Mesenchymal stem cell (in vitro differentiated cells and primary cell): ENCODE measurements at regions not wholly inside any gene's neighbourhood (a gene's known extent, or its start where the extent isn't known, plus 50 kb on each side); places are given as distances from the start of the nearest gene placed in this dataset.

Experiments used
- DNase-seq: peaks from one replicate; pipeline ENCODE4 v3.0.0-alpha.2; 2013
- H2AFZ ChIP-seq: one replicate; pipeline ENCODE4 v1.6.1; 2013; ENCODE audit warnings: low read depth, mild to moderate bottlenecking, control low read depth, inconsistent platforms, low read length, moderate library complexity
- H2AK5ac ChIP-seq: 2 replicates; pipeline ENCODE4 v1.6.1; 2013; ENCODE audit warnings: low read length, moderate library complexity, mild to moderate bottlenecking, inconsistent platforms; ENCODE audit not compliant: severe bottlenecking
- H2BK120ac ChIP-seq: one replicate; pipeline ENCODE4 v1.6.1; 2013; ENCODE audit warnings: low read depth, mild to moderate bottlenecking, inconsistent platforms, low read length, moderate library complexity
- H2BK12ac ChIP-seq, 2 experiments: one replicate each; pipeline ENCODE4 v1.6.1; 2013; ENCODE audit warnings: inconsistent platforms in 2 of 2, low read length in 2 of 2, mild to moderate bottlenecking in 2 of 2, moderate library complexity in 2 of 2, control low read depth in 1 of 2
- H2BK15ac ChIP-seq: one replicate; pipeline ENCODE4 v1.6.1; 2013; ENCODE audit warnings: mild to moderate bottlenecking, low read depth, inconsistent platforms; ENCODE audit not compliant: poor library complexity, severe bottlenecking
- H2BK5ac ChIP-seq: 2 replicates; pipeline ENCODE4 v1.6.1; 2013; ENCODE audit warnings: low read depth, mild to moderate bottlenecking, low read length, control low read depth, inconsistent platforms; ENCODE audit not compliant: poor library complexity, severe bottlenecking
- H3K14ac ChIP-seq, 2 experiments: one replicate each; pipeline ENCODE4 v1.6.1; 2013; ENCODE audit warnings: inconsistent platforms in 2 of 2, low read length in 2 of 2, control low read depth in 1 of 2, mild to moderate bottlenecking in 1 of 2, moderate library complexity in 1 of 2
- H3K18ac ChIP-seq, 2 experiments: one replicate each; pipeline ENCODE4 v1.6.1; 2013; ENCODE audit warnings: inconsistent platforms in 2 of 2, low read length in 2 of 2, control low read depth in 1 of 2, low read depth in 1 of 2, mild to moderate bottlenecking in 1 of 2
- H3K23ac ChIP-seq, 2 experiments: one replicate each; pipeline ENCODE4 v1.6.1; 2013; ENCODE audit warnings: inconsistent platforms in 2 of 2, low read length in 2 of 2, mild to moderate bottlenecking in 2 of 2, moderate library complexity in 2 of 2, control low read depth in 1 of 2
- H3K27ac ChIP-seq: 2 replicates; pipeline ENCODE4 v1.5.1; 2013; ENCODE audit warnings: mild to moderate bottlenecking, moderate library complexity, low read length, control low read depth, inconsistent platforms; ENCODE audit not compliant: poor library complexity, severe bottlenecking
- H3K27me3 ChIP-seq, 2 experiments: 2 replicates each; pipeline versions ENCODE4 v1.6.1 to v1.7.0; 2013; ENCODE audit warnings: low read length in 2 of 2, mild to moderate bottlenecking in 2 of 2, moderate library complexity in 2 of 2, control low read depth in 1 of 2, inconsistent platforms in 1 of 2; ENCODE audit not compliant: control insufficient read depth in 1 of 2, insufficient read depth in 1 of 2
- H3K36me3 ChIP-seq, 2 experiments: 2 replicates each; pipeline versions ENCODE4 v1.6.1 to v1.7.0; 2013; ENCODE audit warnings: low read length in 2 of 2, control low read depth in 1 of 2, inconsistent platforms in 1 of 2, low read depth in 1 of 2, mild to moderate bottlenecking in 1 of 2; ENCODE audit not compliant: insufficient read depth in 2 of 2, control insufficient read depth in 1 of 2
- H3K4ac ChIP-seq, 2 experiments: one replicate each; pipeline ENCODE4 v1.6.1; 2013; ENCODE audit warnings: inconsistent platforms in 2 of 2, low read length in 2 of 2, mild to moderate bottlenecking in 2 of 2, moderate library complexity in 2 of 2, control low read depth in 1 of 2, low read depth in 1 of 2
- H3K4me1 ChIP-seq: 2 replicates; pipeline ENCODE4 v1.6.1; 2013; ENCODE audit warnings: low read depth, low read length, control low read depth; ENCODE audit not compliant: control insufficient read depth, insufficient read depth
- H3K4me2 ChIP-seq: 2 replicates; pipeline ENCODE4 v1.6.1; 2013; ENCODE audit warnings: low read length, mild to moderate bottlenecking, inconsistent platforms; ENCODE audit not compliant: poor library complexity, severe bottlenecking
- H3K4me3 ChIP-seq, 2 experiments: 2 replicates each; pipeline versions ENCODE4 v1.5.1 to v1.7.0; 2013; ENCODE audit warnings: low read length in 2 of 2, mild to moderate bottlenecking in 2 of 2, control low read depth in 1 of 2, low read depth in 1 of 2; ENCODE audit not compliant: insufficient read depth in 1 of 2
- H3K79me1 ChIP-seq: replicated peaks from 2 replicates; pipeline ENCODE4 v1.6.1; 2013; ENCODE audit warnings: mild to moderate bottlenecking, control low read depth, low read length, inconsistent platforms; ENCODE audit not compliant: poor library complexity, severe bottlenecking
- H3K9ac ChIP-seq: 2 replicates; pipeline ENCODE4 v1.7.0; 2013; ENCODE audit warnings: mild to moderate bottlenecking, low read length, moderate library complexity
- H3K9me3 ChIP-seq: 2 replicates; pipeline ENCODE4 v1.7.0; 2013; ENCODE audit warnings: mild to moderate bottlenecking, low read length; ENCODE audit not compliant: control insufficient read depth
- H4K8ac ChIP-seq: one replicate; pipeline ENCODE4 v1.6.1; 2013; ENCODE audit warnings: inconsistent platforms, mild to moderate bottlenecking, low read length, moderate library complexity
- H4K91ac ChIP-seq: one replicate; pipeline ENCODE4 v1.6.1; 2013; ENCODE audit warnings: mild to moderate bottlenecking, low read length, inconsistent platforms
- WGBS: methylation state at CpG from one replicate; pipeline ENCODE4 v1.1.7; 2013; ENCODE audit warnings: mixed read lengths; 5-methylcytosine and 5-hydroxymethylcytosine counted together

DNA sequence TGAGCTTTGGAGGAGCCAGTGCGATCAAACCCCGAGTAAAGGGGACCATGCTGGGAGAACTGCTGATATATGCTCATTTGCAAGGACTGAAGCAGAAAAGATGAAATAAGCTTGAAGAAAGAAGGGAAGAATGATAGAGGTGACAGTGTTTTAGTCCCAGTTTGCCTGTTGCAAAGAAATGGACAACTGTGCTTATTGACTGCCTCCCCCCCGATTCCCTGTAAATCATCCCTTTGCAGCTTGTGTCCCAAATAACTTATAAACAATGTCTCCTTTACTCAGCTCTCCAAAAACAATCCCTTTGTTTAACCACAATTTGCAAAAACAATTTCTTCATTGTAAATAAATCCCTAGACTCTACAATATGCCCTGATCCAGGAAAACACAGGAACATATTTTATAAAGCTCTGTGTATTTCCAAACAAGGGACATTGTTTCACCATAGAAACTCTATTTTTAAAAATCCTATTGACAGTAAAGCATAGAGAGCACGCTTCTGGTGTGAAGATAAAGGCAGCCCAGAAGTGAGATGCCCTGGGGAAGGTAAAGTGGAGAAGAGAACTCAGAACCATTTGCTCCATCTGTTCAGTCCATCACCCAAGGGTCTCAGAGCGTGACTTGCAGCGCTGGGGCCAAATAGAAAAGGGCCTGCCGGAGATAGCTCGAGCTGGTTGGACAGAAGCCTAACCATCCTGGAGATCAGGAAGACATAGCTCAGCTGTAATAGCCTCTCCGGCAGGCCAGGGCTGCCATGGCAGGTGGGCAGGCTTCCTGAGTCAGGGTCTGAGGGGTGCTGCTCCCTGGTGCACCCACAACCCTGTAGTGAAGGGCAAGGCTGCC, 280.5 kb downstream of the WDR11 start:
- no peak overlapping the region for H3K4me2 ChIP-seq
- no peak overlapping the region for H4K91ac ChIP-seq
- H3K4me3 ChIP-seq = no peak overlapping the region
- no peak overlapping the region for H2AFZ ChIP-seq
- no peak overlapping the region for H4K8ac ChIP-seq
- DNase-seq = no peak
- H2BK5ac ChIP-seq = no peak overlapping the region
- H3K36me3 ChIP-seq = no peaks in the 10 kb centered on the region
- no peak overlapping the region for H3K23ac ChIP-seq
- WGBS = 84% methylated on average over 9 of the region's 9 CpGs
- no peaks in the 10 kb centered on the region for H3K27me3 ChIP-seq
- no peak overlapping the region for H3K18ac ChIP-seq
- H2AK5ac ChIP-seq = no peak overlapping the region
- no peaks in the 10 kb centered on the region for H3K79me1 ChIP-seq
- H2BK12ac ChIP-seq = no peak overlapping the region
- no peak overlapping the region for H3K4ac ChIP-seq
- H2BK120ac ChIP-seq = no peak overlapping the region
- no peak overlapping the region for H3K27ac ChIP-seq
- peaks cover 3% of the 10 kb centered on the region for H3K9me3 ChIP-seq
- H2BK15ac ChIP-seq = no peak overlapping the region
- H3K14ac ChIP-seq = no peak overlapping the region
- H3K4me1 ChIP-seq = no peaks in the 10 kb centered on the region
- H3K9ac ChIP-seq = no peak overlapping the region

DNA sequence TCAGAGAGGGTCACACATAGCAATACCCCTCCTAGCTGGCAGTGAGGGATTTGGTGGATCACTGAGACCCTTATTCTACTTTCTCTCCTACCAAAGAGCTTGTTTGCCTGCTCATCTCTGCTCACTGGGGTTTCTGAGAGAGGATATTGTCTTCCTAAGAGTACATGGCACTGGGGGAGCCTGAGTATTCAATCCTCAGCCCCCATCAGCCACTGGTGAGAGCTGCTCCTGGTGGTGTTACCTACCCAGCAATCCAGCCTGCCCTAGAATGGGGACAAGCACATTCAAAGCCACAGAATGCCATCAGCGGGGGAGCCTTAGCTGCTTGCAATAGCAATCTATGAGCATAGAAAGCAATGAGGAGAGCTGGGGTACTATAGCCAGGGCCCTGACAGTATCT, 281.1 kb downstream of the WDR11 start:
- no peak overlapping the region for H3K9ac ChIP-seq
- no peak overlapping the region for H2BK5ac ChIP-seq
- no peaks in the 10 kb centered on the region for H3K36me3 ChIP-seq
- no peaks in the 10 kb centered on the region for H3K27me3 ChIP-seq
- H3K4me2 ChIP-seq = no peak overlapping the region
- H3K23ac ChIP-seq = no peak overlapping the region
- no peaks in the 10 kb centered on the region for H3K4me1 ChIP-seq
- H2BK15ac ChIP-seq = no peak overlapping the region
- no peak overlapping the region for H3K4me3 ChIP-seq
- H3K9me3 ChIP-seq = peaks cover 3% of the 10 kb centered on the region
- H2BK120ac ChIP-seq = no peak overlapping the region
- no peak overlapping the region for H2BK12ac ChIP-seq
- no peak overlapping the region for H4K91ac ChIP-seq
- no peaks in the 10 kb centered on the region for H3K79me1 ChIP-seq
- no peak for DNase-seq
- no peak overlapping the region for H2AFZ ChIP-seq
- no peak overlapping the region for H3K27ac ChIP-seq
- no peak overlapping the region for H3K4ac ChIP-seq
- peak overlapping the region; percentile 45 for H4K8ac ChIP-seq
- no peak overlapping the region for H2AK5ac ChIP-seq
- WGBS = 94% methylated on average over 1 of the region's 1 CpG
- peak overlapping the region in 1 of 2 experiments; percentile 38 for H3K14ac ChIP-seq
- H3K18ac ChIP-seq = no peak overlapping the region

DNA sequence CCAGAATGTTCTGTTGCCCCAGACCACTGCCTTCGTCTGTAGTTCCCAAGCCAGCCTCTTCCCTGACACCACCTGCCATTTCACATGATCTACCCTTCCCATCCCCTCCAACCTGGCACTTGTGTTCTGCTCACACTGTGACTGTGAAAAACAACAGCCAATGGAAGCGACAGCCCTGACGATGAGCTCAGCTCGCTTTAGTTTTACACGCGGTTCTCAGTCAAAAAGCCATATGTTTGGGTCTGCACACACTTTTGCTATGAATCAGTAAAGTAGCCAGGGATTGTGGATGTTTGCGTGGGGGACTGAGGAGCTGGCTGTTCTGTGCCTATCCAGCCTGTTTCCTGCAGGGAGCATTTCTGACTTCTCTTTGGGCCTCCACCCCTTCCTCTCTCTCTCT, 282.7 kb downstream of the WDR11 start:
- H3K36me3 ChIP-seq = no peaks in the 10 kb centered on the region
- DNase-seq = no peak
- H3K14ac ChIP-seq = no peak overlapping the region

GRCh38 chr10:121134711-121135110, 283.5 kb downstream of the WDR11 start:
- 83% methylated on average over 1 of the region's 1 CpG for WGBS
- Histone ChIP-seq H3K9me3 (peaks cover 3% of the 10 kb centered on the region), H2BK15ac (no peak overlapping the region), H4K91ac (no peak overlapping the region), H2BK12ac (no peak overlapping the region), H2BK5ac (no peak overlapping the region), H3K9ac (no peak overlapping the region), H4K8ac (no peak overlapping the region), H3K4me1 (no peaks in the 10 kb centered on the region), H3K14ac (no peak overlapping the region), H3K4me3 (no peak overlapping the region), H3K27me3 (no peaks in the 10 kb centered on the region), H3K23ac (no peak overlapping the region), H2AK5ac (no peak overlapping the region), H3K4ac (no peak overlapping the region), H3K79me1 (no peaks in the 10 kb centered on the region), H3K4me2 (no peak overlapping the region), H3K36me3 (no peaks in the 10 kb centered on the region), H2BK120ac (no peak overlapping the region), H3K27ac (no peak overlapping the region), H2AFZ (no peak overlapping the region), H3K18ac (no peak overlapping the region)
- no peak for DNase-seq

More for the DNA sequence above, 282.7 kb downstream of the WDR11 start:
- H3K79me1 ChIP-seq = no peaks in the 10 kb centered on the region
- no peak overlapping the region for H2AFZ ChIP-seq
- no peak overlapping the region for H3K27ac ChIP-seq
- H3K9me3 ChIP-seq = peaks cover 3% of the 10 kb centered on the region
- H3K4me1 ChIP-seq = no peaks in the 10 kb centered on the region
- H2BK12ac ChIP-seq = no peak overlapping the region
- no peak overlapping the region for H3K4ac ChIP-seq
- no peak overlapping the region for H3K23ac ChIP-seq
- H2BK5ac ChIP-seq = no peak overlapping the region
- no peak overlapping the region for H3K9ac ChIP-seq
- H2BK15ac ChIP-seq = no peak overlapping the region
- no peak overlapping the region for H2AK5ac ChIP-seq
- 97% methylated on average over 7 of the region's 7 CpGs for WGBS
- no peak overlapping the region for H2BK120ac ChIP-seq
- no peak overlapping the region for H3K18ac ChIP-seq
- no peak overlapping the region for H3K4me2 ChIP-seq
- H3K4me3 ChIP-seq = no peak overlapping the region
- no peak overlapping the region for H4K91ac ChIP-seq
- no peak overlapping the region for H4K8ac ChIP-seq
- no peaks in the 10 kb centered on the region for H3K27me3 ChIP-seq
